ENCODE measurements at regions not wholly inside any gene's neighbourhood (a gene's known extent, or its start where the extent isn't known, plus 50 kb on each side); places are given as distances from the start of the nearest gene placed in this dataset.

- no peak for DNase-seq (ENCODE audit: low read depth, low spot score)
Measured at GRCh38 chr4:189355590-189355989, 585.1 kb upstream of the FRG1 start.

DNA sequence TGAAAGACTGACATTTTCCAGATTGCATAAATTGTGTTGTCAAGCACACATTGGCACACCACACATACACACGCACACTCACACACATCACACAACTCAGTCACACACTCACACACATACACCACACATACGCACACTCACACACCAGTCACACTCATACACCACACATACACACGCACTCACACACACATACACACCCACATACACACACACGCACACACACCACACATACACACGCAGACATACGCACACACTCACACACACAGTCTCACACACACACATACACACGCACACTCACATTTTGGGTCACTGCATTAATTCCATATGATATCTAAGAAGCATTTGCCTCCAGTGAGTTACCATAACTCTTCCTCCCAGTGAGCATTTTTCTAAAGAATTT, 578.3 kb upstream of the FRG1 start:
- DNase-seq (ENCODE audit: low read depth, low spot score), result no peak

DNA sequence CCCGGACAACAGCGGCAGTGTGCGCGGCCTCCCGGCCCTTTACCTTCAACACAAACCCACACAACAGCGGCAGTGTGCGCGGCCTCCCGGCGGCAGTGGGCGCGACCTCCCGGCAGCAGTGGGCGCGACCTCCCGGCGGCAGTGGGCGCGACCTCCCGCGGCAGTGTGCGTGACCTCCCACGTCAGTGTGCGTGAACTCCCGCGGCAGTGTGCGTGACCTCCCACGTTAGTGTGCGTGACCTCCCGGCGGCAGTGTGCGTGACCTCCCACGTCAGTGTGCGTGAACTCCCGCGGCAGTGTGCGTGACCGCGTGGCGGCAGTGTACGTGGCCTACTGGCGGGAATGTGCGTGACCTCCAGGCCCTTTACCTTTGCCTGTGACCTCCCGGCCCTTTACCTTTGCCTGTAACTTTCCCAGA, 576.6 kb upstream of the FRG1 start:
- no peak for DNase-seq (ENCODE audit: low read depth, low spot score)

DNA sequence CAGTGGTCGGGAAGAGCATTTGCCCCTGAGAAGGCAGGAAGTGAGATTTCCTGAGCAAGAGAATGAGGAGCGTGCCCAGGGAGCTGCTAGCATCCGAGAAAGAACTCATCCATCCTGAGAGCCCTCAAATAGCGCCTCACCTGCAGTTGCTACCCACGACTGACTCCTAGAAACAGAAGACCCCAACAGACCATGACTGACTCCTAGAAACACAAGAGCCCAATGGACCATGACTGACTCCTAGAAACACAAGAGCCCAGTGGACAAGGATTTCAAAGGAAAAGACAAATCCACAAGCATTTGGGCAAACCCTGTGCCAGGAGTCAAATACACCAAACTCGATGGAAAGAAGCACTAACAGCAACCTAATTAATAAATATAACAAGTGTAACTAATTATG, 575.2 kb upstream of the FRG1 start:
- DNase-seq (ENCODE audit: low read depth, low spot score), result no peak

DNA sequence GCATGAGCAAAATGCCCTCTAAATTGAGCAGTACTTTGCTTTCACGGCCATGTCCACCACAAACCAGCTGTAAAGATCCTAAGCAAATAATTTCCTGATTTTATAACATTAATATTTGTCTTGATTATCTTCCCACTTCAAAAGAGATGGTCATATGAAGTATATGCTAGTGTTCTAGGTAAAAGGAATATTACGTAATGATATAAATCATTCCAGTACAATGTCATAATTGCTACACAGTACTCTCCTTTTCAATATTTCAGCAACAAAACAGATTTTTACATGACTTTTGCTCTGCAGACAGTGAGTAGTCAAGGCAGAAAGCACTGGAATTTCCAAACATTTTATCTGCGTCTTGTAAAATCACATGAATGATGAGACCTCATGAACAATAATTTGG, 572.8 kb upstream of the FRG1 start:
- no peak for DNase-seq (ENCODE audit: low read depth, low spot score)

GRCh38 chr4:189374176-189374575, 566.5 kb upstream of the FRG1 start:
- DNase-seq (ENCODE audit: low read depth, low spot score), result peak; percentile 28

GRCh38 chr4:189376901-189377300, 563.8 kb upstream of the FRG1 start:
- no peak for DNase-seq (ENCODE audit: low read depth, low spot score)

DNA sequence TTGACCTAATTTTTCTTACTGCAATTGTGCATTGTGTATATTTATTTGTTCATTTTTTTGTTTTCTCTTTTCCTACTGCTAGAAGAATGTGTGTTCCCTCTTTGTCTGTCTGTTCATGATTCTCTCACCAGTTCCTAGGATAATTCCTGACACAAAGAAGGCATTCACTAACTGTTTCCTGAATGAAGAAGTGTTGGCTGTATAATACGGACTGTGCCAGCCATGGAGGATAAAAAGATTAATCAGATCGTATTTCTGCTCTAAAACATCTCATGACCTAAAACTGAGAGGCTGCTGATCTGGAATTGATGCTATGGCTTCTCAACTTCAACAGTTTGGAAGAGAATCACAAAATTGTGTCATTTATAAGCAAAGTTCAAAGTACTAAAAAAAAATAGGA, 563.1 kb upstream of the FRG1 start:
- no peak for DNase-seq (ENCODE audit: low read depth, low spot score)

GRCh38 chr4:189385098-189385497, 555.6 kb upstream of the FRG1 start:
- no peak for DNase-seq (ENCODE audit: low read depth, low spot score)

- no peak for DNase-seq (ENCODE audit: low read depth, low spot score)
Measured at GRCh38 chr4:189385579-189385978, 555.1 kb upstream of the FRG1 start.

DNA sequence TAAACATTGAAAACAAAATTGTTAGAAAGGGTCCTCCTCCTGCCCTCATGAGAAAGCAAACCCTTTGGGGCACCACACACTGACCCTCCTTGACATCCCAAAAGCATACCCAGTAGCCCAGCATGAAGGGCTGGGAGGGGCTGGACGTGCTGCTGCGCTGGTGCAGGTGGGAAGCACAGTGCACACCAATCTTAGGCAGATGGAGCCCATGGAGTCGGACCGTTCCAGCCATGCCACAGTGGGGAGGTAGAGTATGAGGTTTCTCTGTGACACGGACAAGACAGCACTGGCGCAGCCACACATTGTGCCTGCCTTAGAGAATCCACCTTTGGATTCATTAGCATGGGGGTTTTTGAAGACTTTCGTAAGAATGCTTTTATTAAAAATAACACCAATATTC, 544.2 kb upstream of the FRG1 start:
- DNase-seq (ENCODE audit: low read depth, low spot score), result no peak

GRCh38 chr4:189404271-189404670, 536.4 kb upstream of the FRG1 start:
- DNase-seq (ENCODE audit: low read depth, low spot score), result no peak

DNA sequence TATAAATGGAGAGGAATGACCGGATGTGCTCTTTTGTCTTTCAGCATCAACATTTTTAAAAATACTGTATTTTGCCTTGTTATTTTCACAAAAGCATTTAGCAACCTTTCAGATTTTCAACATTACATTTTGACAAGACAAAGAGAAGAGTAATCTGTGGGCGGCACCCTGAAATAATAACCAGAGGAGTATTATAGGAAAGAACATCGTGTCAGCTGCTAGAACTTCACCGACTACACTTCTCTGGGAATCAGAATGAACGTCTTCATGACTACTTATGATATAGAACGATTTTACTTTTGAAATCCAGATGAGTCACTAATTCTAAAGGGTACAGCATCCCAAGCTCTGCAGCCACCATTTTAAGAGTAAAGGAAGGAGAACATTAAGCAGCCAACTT, 531.5 kb upstream of the FRG1 start:
- DNase-seq (ENCODE audit: low read depth, low spot score), result no peak

GRCh38 chr4:189414021-189414420, 526.7 kb upstream of the FRG1 start:
- DNase-seq (ENCODE audit: low read depth, low spot score), result no peak

DNA sequence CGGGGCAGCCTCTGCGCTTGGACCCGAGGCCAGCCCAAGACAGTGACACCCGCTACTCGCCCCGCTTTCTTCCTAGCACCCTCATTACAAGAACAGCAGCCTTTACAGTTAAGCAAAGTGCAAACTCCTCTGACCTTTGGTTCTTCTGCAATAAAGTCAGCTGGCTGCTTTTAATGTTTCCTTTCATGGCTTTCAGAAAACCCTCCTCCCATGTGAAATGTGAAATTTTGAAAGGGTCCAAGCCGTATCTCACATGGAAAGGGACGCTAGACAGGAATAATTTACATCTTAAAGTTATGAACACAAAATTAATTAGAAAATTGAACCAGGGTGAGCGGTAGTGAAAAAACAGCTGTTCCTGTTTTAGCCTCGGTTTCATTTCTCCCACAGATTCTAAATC, 520.1 kb upstream of the FRG1 start:
- no peak for DNase-seq (ENCODE audit: low read depth, low spot score)

DNA sequence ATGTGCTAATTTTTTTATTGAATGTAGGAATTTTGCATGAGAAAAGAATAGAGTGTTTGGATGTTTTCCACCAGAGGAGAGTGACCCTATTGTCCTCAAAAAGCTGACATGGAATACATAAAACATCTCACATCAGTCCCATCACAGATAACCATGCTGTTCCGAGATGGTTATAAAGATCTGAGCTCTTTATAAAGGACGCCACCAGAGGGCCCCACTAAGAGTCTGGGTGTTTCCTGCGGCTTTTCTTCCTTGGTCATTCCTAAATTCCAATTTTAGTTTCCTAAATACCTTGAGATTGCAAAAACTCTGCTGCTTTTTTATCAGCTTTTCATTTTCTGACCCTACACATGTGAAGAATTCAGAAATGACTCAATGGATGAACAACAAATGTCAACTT, 504.5 kb upstream of the FRG1 start:
- peak; percentile 11 for DNase-seq (ENCODE audit: low read depth, low spot score)

- no peak for DNase-seq (ENCODE audit: low read depth, low spot score)
Measured at GRCh38 chr4:189440716-189441115, 500.0 kb upstream of the FRG1 start.

DNA sequence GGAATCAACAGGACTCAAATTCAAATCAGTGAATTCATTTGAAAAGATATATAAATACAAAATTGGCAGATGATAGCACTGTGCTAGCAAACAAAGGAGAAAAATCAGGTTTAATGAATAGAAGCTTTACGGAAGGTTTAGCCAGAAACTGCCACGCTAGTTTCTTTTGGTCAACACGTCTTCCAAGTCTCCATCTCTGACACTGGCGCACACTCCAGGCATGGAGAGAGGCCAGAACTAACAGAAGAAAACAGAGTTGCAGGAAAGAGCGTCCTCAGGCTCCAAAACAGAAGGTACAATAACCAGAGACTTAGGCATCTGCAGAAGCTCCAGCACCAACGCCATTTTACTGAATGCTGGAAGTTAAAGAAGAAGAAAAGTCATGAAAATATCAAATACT, 497.3 kb upstream of the FRG1 start:
- DNase-seq (ENCODE audit: low read depth, low spot score), result peak; percentile 16

- DNase-seq (ENCODE audit: low read depth, low spot score), result no peak
Measured at GRCh38 chr4:189445613-189446012, 495.1 kb upstream of the FRG1 start.

- DNase-seq (ENCODE audit: low read depth, low spot score), result no peak
Measured at GRCh38 chr4:189463734-189464133, 476.9 kb upstream of the FRG1 start.

DNA sequence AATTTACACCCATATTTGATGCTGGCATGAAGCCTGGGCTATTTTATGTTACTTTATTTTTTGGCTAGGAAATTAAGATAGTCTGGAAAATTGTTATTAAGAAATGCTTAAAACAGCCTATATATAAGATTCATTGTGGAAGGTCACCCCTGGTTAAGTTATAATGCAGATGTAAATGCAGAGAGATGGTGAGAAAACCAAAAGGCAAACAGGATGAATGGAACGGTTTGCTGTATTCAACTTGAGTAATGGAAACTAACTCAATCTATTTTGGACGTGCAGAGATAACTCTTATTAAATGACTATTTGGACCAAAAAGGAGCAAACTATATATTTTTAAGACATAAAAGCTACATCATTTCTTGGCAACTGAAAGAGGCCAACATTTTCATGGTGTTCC, 446.3 kb upstream of the FRG1 start:
- DNase-seq (ENCODE audit: low read depth, low spot score), result no peak

DNA sequence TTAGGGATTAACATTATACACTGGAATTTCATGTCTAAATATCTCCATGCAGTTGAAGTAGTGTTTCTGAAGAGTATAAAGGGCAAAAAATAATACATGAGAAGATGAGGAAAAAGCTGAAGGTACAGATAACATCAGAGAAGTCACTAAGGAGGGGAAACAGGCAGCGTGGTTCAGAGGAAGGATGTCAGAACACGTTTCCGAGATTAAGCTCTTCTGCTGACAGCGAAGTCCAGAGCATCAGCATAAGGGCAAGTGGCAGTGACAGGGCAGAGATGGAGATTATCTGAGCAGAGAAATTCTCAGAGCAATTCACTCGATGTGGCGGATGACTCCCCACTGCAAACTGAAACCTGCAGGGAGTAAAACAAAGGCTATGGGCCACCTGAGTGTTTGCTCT, 443.2 kb upstream of the FRG1 start:
- DNase-seq (ENCODE audit: low read depth, low spot score), result no peak

DNA sequence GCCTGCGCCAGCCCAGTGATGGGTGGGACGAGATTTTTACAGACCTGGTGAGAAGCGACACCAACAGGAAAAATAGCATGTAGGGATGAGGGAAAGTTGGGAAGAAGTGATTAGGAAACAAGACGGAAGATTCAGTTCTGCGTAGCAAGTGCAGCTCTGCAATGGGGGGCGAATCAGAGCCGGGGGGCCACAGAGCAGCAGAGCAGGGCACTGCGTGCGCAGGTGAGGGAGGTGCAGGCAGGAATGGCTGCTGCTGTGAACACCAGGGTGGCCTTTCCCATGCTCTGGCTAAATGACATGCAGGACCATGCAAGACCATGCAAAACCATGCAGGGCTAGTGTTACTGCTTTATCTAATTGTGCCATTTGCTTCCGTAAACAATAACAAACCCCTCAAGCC, 442.7 kb upstream of the FRG1 start:
- DNase-seq (ENCODE audit: low read depth, low spot score), result no peak

GRCh38 chr4:189498457-189498856, 442.2 kb upstream of the FRG1 start:
- peak; percentile 32 for DNase-seq (ENCODE audit: low read depth, low spot score)

DNA sequence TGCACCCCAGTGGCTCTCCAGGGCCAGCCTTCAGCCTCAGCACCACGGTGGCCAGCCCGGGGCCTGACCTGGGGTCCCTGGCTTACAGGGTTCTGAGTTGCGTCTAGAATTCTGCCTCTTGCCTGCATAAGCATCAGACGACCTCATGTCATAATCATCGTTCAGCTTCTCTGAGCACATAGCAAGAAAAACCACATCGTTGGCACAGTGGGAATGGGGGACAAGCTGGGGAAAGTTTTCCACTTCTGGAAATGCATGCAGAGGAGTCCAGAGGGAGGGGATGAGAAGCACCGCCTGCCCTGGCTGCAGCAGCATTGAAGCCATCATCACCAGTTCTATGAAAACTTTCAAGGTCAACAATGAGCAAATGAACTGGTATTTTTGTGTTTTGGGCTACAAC, 441.0 kb upstream of the FRG1 start:
- DNase-seq (ENCODE audit: low read depth, low spot score), result no peak

Measured in ELF-1 (cell line).